OCI-LY7 (cell line): ENCODE measurements at regions not wholly inside any gene's neighbourhood (a gene's known extent, or its start where the extent isn't known, plus 50 kb on each side); places are given as distances from the start of the nearest gene placed in this dataset.

Experiments used
- EZH2phosphoT487 ChIP-seq: fragments of 200-600 bp; sonication (generic); IDR thresholded peaks from 2 replicates; pipeline ENCODE4 v1.6.1; 2018; ENCODE audit warnings: low read depth, borderline replicate concordance, mild to moderate bottlenecking, mixed run types, antibody characterized with exemption, low read length, moderate library complexity, mixed read lengths
- TF ChIP-seq, protein P1 (sequence below): fragments of 200-600 bp; sonication (generic); conservative IDR thresholded peaks from 2 replicates; pipeline ENCODE4 v1.5.1; 2014; ENCODE audit warnings: mild to moderate bottlenecking, antibody characterized with exemption, low read length, moderate library complexity, mixed read lengths

DNA sequence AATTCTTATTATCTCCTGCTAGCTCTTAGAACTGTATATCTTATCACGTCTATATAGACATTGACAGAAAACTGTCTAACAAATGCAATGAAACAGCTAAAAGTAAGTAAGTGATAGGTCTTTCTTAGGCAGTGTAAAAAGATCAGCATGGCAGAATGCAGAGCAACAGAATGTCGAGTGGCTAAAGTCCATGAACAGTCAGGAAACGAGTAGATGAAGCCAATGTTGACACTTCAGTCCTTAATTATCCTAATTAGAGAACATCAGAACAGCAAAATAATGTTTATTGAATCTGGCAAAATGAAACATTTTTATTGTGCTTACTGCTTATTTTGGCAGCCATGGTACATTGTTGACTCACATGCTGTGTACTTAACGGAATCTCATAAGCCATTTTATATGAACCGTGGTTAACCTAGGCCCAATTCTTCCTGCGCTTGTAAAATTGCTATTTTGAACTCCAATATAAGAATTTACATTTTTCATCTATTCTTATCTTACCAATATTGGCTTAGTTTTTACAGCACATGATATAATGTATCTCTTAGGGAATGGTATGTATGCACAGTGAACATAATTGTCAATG, 748.1 kb downstream of the DACH1 start:
- TF ChIP-seq, protein P1, sequence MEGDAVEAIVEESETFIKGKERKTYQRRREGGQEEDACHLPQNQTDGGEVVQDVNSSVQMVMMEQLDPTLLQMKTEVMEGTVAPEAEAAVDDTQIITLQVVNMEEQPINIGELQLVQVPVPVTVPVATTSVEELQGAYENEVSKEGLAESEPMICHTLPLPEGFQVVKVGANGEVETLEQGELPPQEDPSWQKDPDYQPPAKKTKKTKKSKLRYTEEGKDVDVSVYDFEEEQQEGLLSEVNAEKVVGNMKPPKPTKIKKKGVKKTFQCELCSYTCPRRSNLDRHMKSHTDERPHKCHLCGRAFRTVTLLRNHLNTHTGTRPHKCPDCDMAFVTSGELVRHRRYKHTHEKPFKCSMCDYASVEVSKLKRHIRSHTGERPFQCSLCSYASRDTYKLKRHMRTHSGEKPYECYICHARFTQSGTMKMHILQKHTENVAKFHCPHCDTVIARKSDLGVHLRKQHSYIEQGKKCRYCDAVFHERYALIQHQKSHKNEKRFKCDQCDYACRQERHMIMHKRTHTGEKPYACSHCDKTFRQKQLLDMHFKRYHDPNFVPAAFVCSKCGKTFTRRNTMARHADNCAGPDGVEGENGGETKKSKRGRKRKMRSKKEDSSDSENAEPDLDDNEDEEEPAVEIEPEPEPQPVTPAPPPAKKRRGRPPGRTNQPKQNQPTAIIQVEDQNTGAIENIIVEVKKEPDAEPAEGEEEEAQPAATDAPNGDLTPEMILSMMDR: no peak
- TF ChIP-seq EZH2phosphoT487: no peak
